Suprapubic skin (tissue), 3 donors: ENCODE measurements at regions not wholly inside any gene's neighbourhood (a gene's known extent, or its start where the extent isn't known, plus 50 kb on each side); places are given as distances from the start of the nearest gene placed in this dataset.

Source experiments
- EP300 ChIP-seq: sonication (generic); formaldehyde crosslinking; IDR thresholded peaks from one replicate; pipeline ENCODE4 v1.6.1; 2017; ENCODE audit warnings: antibody characterized with exemption
- TF ChIP-seq, protein P1 (sequence below), 2 donors: fragments of 200-600 bp in 1 of 2; fragments of 450-650 bp in 1 of 2; sonication (generic) in 1 of 2; IDR thresholded peaks; one replicate each; pipeline ENCODE4 v1.5.1; 2016 to 2019; ENCODE audit warnings: antibody characterized with exemption in 2 of 2, mild to moderate bottlenecking in 1 of 2, moderate library complexity in 1 of 2

- TF ChIP-seq, protein P1, sequence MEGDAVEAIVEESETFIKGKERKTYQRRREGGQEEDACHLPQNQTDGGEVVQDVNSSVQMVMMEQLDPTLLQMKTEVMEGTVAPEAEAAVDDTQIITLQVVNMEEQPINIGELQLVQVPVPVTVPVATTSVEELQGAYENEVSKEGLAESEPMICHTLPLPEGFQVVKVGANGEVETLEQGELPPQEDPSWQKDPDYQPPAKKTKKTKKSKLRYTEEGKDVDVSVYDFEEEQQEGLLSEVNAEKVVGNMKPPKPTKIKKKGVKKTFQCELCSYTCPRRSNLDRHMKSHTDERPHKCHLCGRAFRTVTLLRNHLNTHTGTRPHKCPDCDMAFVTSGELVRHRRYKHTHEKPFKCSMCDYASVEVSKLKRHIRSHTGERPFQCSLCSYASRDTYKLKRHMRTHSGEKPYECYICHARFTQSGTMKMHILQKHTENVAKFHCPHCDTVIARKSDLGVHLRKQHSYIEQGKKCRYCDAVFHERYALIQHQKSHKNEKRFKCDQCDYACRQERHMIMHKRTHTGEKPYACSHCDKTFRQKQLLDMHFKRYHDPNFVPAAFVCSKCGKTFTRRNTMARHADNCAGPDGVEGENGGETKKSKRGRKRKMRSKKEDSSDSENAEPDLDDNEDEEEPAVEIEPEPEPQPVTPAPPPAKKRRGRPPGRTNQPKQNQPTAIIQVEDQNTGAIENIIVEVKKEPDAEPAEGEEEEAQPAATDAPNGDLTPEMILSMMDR (IDR thresholded peaks at IDR 0.05), result no peak
- no peak for TF ChIP-seq EP300
These were observed 671.2 kb downstream of the SI start for GRCh38 chr3:164407111-164407510.
